ENCODE measurements at regions not wholly inside any gene's neighbourhood (a gene's known extent, or its start where the extent isn't known, plus 50 kb on each side); places are given as distances from the start of the nearest gene placed in this dataset.

- no peak for TF ChIP-seq CTCF (IDR thresholded peaks at IDR 0.05; ENCODE audit: low read depth, low read length)
- no peak for DNase-seq (ENCODE audit: low read depth in 2 of 2)
- no peak overlapping the region for H3K4me3 ChIP-seq (replicated peaks in 1 of 2; ENCODE audit: low read depth in 2 of 2, low read length in 2 of 2)
Observed at GRCh38 chr16:56120447-56121155, 70.7 kb upstream of the GNAO1 start.

- DNase-seq (ENCODE audit: low read depth in 2 of 2) = no peak
- TF ChIP-seq CTCF (IDR thresholded peaks at IDR 0.05; ENCODE audit: low read depth, low read length) = no peak
- H3K4me3 ChIP-seq (replicated peaks in 1 of 2; ENCODE audit: low read depth in 2 of 2, low read length in 2 of 2) = no peak overlapping the region
Observed at GRCh38 chr16:56119133-56119532, 72.2 kb upstream of the GNAO1 start.

- H3K4me3 ChIP-seq (replicated peaks in 1 of 2; ENCODE audit: low read depth in 2 of 2, low read length in 2 of 2) = no peak overlapping the region
- no peak for DNase-seq (ENCODE audit: low read depth in 2 of 2)
- no peak for TF ChIP-seq CTCF (IDR thresholded peaks at IDR 0.05; ENCODE audit: low read depth, low read length)
Observed at GRCh38 chr16:56116577-56116964, 74.7 kb upstream of the GNAO1 start.

- TF ChIP-seq CTCF (IDR thresholded peaks at IDR 0.05; ENCODE audit: low read depth, low read length) = no peak
- DNase-seq (ENCODE audit: low read depth in 2 of 2) = no peak
- H3K4me3 ChIP-seq (replicated peaks in 1 of 2; ENCODE audit: low read depth in 2 of 2, low read length in 2 of 2) = no peak overlapping the region
Observed at GRCh38 chr16:56115817-56116576, 75.3 kb upstream of the GNAO1 start.

GRCh38 chr16:56113223-56113622, 78.1 kb upstream of the GNAO1 start:
- DNase-seq (ENCODE audit: low read depth in 2 of 2) = no peak
- TF ChIP-seq CTCF (IDR thresholded peaks at IDR 0.05; ENCODE audit: low read depth, low read length) = no peak
- no peak overlapping the region for H3K4me3 ChIP-seq (replicated peaks in 1 of 2; ENCODE audit: low read depth in 2 of 2, low read length in 2 of 2)

GRCh38 chr16:56111100-56111499, 80.2 kb upstream of the GNAO1 start:
- no peak overlapping the region for H3K4me3 ChIP-seq (replicated peaks in 1 of 2; ENCODE audit: low read depth in 2 of 2, low read length in 2 of 2)
- no peak for TF ChIP-seq CTCF (IDR thresholded peaks at IDR 0.05; ENCODE audit: low read depth, low read length)
- no peak for DNase-seq (ENCODE audit: low read depth in 2 of 2)

All from cardiac fibroblast (primary cell).